Keratinocyte (primary cell): ENCODE measurements at regions not wholly inside any gene's neighbourhood (a gene's known extent, or its start where the extent isn't known, plus 50 kb on each side); places are given as distances from the start of the nearest gene placed in this dataset.

Experiments used
- DNase-seq: peaks from one replicate; pipeline ENCODE4 v3.0.0-alpha.2; 2011; ENCODE audit warnings: low read depth, missing footprints, low spot score
- FAIRE-seq: peaks from 2 replicates; lab custom pipeline; 2011; peaks lifted over from hg19 to GRCh38; lab: Jason Lieb, UNC
- H2AFZ ChIP-seq: 2 replicates; pipeline ENCODE4 v1.6.0; 2012; ENCODE audit warnings: low read length, control low read depth, inconsistent platforms; ENCODE audit not compliant: control insufficient read depth
- H3K27ac ChIP-seq: 2 replicates; pipeline ENCODE4 v1.5.1; 2011; ENCODE audit warnings: low read length; ENCODE audit not compliant: control insufficient read depth, insufficient read depth
- H3K27me3 ChIP-seq: 3 replicates; pipeline ENCODE4 v1.6.0; 2011; ENCODE audit warnings: low read length; ENCODE audit not compliant: control insufficient read depth, insufficient read depth; ENCODE audit errors: extremely low read depth
- H3K36me3 ChIP-seq, 2 experiments: 2 replicates in 1 of 2; 3 replicates in 1 of 2; pipeline ENCODE4 v1.5.1; 2011; ENCODE audit warnings: low read length in 2 of 2, mild to moderate bottlenecking in 1 of 2; ENCODE audit not compliant: control insufficient read depth in 2 of 2, insufficient read depth in 2 of 2; ENCODE audit errors: extremely low read depth in 1 of 2
- H3K4me1 ChIP-seq: 3 replicates; pipeline ENCODE4 v1.5.1; 2011; ENCODE audit warnings: low read length; ENCODE audit not compliant: control insufficient read depth, insufficient read depth; ENCODE audit errors: extremely low read depth
- H3K4me2 ChIP-seq: 3 replicates; pipeline ENCODE4 v1.6.0; 2011; ENCODE audit warnings: low read depth, low read length; ENCODE audit not compliant: control insufficient read depth, insufficient read depth; ENCODE audit errors: extremely low read depth
- H3K4me3 ChIP-seq, 3 experiments: fragments of 200-600 bp in 1 of 3; sonication (generic) in 1 of 3; 2 replicates in 2 of 3; 3 replicates in 1 of 3; pipeline ENCODE4 v1.5.1; 2011 to 2016; ENCODE audit warnings: low read length in 3 of 3, mild to moderate bottlenecking in 3 of 3, control low read depth in 2 of 3, inconsistent platforms in 1 of 3, low read depth in 1 of 3, mixed read lengths in 1 of 3, mixed run types in 1 of 3, moderate library complexity in 1 of 3; ENCODE audit not compliant: control insufficient read depth in 2 of 3, insufficient read depth in 2 of 3; ENCODE audit errors: extremely low read depth in 1 of 3
- H3K79me2 ChIP-seq: 2 replicates; pipeline ENCODE4 v1.6.0; 2012; ENCODE audit warnings: low read length; ENCODE audit not compliant: control insufficient read depth, insufficient read depth
- H3K9ac ChIP-seq: 3 replicates; pipeline ENCODE4 v1.6.0; 2011; ENCODE audit warnings: low read length; ENCODE audit not compliant: control insufficient read depth, insufficient read depth; ENCODE audit errors: extremely low read depth
- H3K9me1 ChIP-seq: 3 replicates; pipeline ENCODE4 v1.6.0; 2011; ENCODE audit warnings: low read length; ENCODE audit not compliant: control insufficient read depth, insufficient read depth; ENCODE audit errors: extremely low read depth
- H3K9me3 ChIP-seq: 2 replicates; pipeline ENCODE4 v1.5.1; 2012; ENCODE audit warnings: low read depth, low read length; ENCODE audit not compliant: control insufficient read depth
- H4K20me1 ChIP-seq: 3 replicates; pipeline ENCODE4 v1.6.0; 2011; ENCODE audit warnings: low read length; ENCODE audit not compliant: control insufficient read depth, insufficient read depth; ENCODE audit errors: extremely low read depth
- CTCF ChIP-seq, 3 experiments: IDR thresholded peaks in 1 of 3; conservative IDR thresholded peaks in 1 of 3; optimal IDR thresholded peaks in 1 of 3; 2 replicates in 2 of 3; 3 replicates in 1 of 3; pipeline versions ENCODE3 to v1.5.1; 2011; ENCODE audit warnings: low read length in 3 of 3, mild to moderate bottlenecking in 3 of 3, moderate library complexity in 2 of 3, control low read depth in 1 of 3, inconsistent platforms in 1 of 3; ENCODE audit not compliant: insufficient read depth in 2 of 3; ENCODE audit errors: extremely low read depth in 1 of 3
- EZH2 ChIP-seq: IDR thresholded peaks from one replicate; pipeline ENCODE4 v1.6.1; 2012; ENCODE audit warnings: inconsistent platforms, mild to moderate bottlenecking, low read length, moderate library complexity
- dilution Hi-C: fragments of 300-500 bp; cut with MboI; formaldehyde crosslinking; loops from one replicate; pipeline ENCODE4 v1.7.0; 2020; ENCODE audit warnings: low sequenced_read_pairs; ENCODE audit not compliant: extremely low pct_ligation_motif_present

- peaks cover 8% of the 10 kb centered on the region for H3K9me3 ChIP-seq
- dilution Hi-C loops: no loop called here
- H3K79me2 ChIP-seq: no peaks in the 10 kb centered on the region
- H3K4me1 ChIP-seq: no peaks in the 10 kb centered on the region
- H2AFZ ChIP-seq: no peak overlapping the region
- no peak for TF ChIP-seq EZH2
- TF ChIP-seq CTCF (optimal IDR thresholded peaks at IDR 0.05 in 1 of 3, IDR thresholded peaks at IDR 0.05 in 1 of 3, conservative IDR thresholded peaks at IDR 0.05 in 1 of 3; ENCODE audit: extremely low read depth in 1 of 3, insufficient read depth in 2 of 3, low read length in 3 of 3): no peak
- H3K27ac ChIP-seq: no peak overlapping the region
- FAIRE-seq: no peak
- H4K20me1 ChIP-seq: no peaks in the 10 kb centered on the region
- H3K9ac ChIP-seq: no peak overlapping the region
- no peak overlapping the region for H3K4me3 ChIP-seq
- H3K27me3 ChIP-seq: no peaks in the 10 kb centered on the region
- H3K36me3 ChIP-seq: no peaks in the 10 kb centered on the region
- no peak for DNase-seq
- H3K9me1 ChIP-seq: no peaks in the 10 kb centered on the region
- no peak overlapping the region for H3K4me2 ChIP-seq
Observed at GRCh38 chr9:88046542-88046941, 72.2 kb upstream of the CDK20 start.

DNA sequence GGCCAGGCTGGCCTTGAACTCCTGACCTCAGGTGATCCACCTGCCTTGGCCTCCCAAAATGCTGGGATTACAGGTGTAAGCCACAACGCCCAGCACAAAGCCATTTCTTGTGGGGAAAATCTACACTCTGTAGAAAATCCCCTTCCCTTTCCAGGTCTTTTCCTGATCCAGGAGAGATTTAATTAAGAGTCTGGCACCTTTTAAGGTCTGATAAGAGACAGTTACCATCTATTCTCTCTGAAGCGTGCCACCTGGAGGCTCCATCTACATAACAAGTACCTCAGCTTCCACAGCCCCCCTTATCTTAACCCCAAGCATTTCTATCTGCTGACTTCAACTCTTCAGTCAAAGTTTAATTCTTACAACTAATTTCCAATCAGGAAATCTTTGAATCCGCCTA lies 71.4 kb upstream of the CDK20 start:
- dilution Hi-C loops: no loop called here
- TF ChIP-seq EZH2 (no peak), CTCF (optimal IDR thresholded peaks at IDR 0.05 in 1 of 3, IDR thresholded peaks at IDR 0.05 in 1 of 3, conservative IDR thresholded peaks at IDR 0.05 in 1 of 3; ENCODE audit: extremely low read depth in 1 of 3, insufficient read depth in 2 of 3, low read length in 3 of 3) (no peak)
- no peak for DNase-seq
- H2AFZ ChIP-seq: no peak overlapping the region
- no peaks in the 10 kb centered on the region for H3K36me3 ChIP-seq
- no peaks in the 10 kb centered on the region for H4K20me1 ChIP-seq
- no peak overlapping the region for H3K4me3 ChIP-seq
- H3K9me1 ChIP-seq: no peaks in the 10 kb centered on the region
- H3K27me3 ChIP-seq: no peaks in the 10 kb centered on the region
- no peak overlapping the region for H3K27ac ChIP-seq
- FAIRE-seq: no peak
- H3K9me3 ChIP-seq: peaks cover 8% of the 10 kb centered on the region
- H3K4me1 ChIP-seq: no peaks in the 10 kb centered on the region
- H3K4me2 ChIP-seq: no peak overlapping the region
- no peak overlapping the region for H3K9ac ChIP-seq
- H3K79me2 ChIP-seq: no peaks in the 10 kb centered on the region
